MM.1S (cell line): ENCODE measurements at regions not wholly inside any gene's neighbourhood (a gene's known extent, or its start where the extent isn't known, plus 50 kb on each side); places are given as distances from the start of the nearest gene placed in this dataset.

Experiments
- DNase-seq: peaks from one replicate; pipeline ENCODE4 v3.0.0-alpha.2; 2015
- H2AFZ ChIP-seq: fragments of 300-600 bp; sonication (generic); 2 replicates; pipeline ENCODE4 v1.6.0; 2016; ENCODE audit warnings: antibody characterized with exemption, low read length
- H3F3A ChIP-seq: fragments of 300-600 bp; sonication (generic); 2 replicates; pipeline ENCODE4 v1.6.1; 2016; ENCODE audit warnings: mild to moderate bottlenecking, antibody characterized with exemption, low read length, moderate library complexity, mixed read lengths; ENCODE audit not compliant: insufficient read depth
- H3K27ac ChIP-seq: fragments of 300-600 bp; sonication (generic); 2 replicates; pipeline ENCODE4 v1.5.1; 2016; ENCODE audit warnings: mild to moderate bottlenecking, low read length
- H3K27me3 ChIP-seq: fragments of 300-600 bp; sonication (generic); replicated peaks from 2 replicates; pipeline ENCODE4 v1.6.0; 2016; ENCODE audit warnings: low read length; ENCODE audit not compliant: insufficient read depth
- H3K36me3 ChIP-seq: fragments of 300-600 bp; sonication (generic); replicated peaks from 2 replicates; pipeline ENCODE4 v1.6.1; 2016; ENCODE audit warnings: mild to moderate bottlenecking, low read length, mixed read lengths; ENCODE audit not compliant: insufficient read depth
- H3K4me1 ChIP-seq: fragments of 300-600 bp; sonication (generic); 2 replicates; pipeline ENCODE4 v1.6.1; 2016; ENCODE audit warnings: low read length, mixed read lengths
- H3K4me2 ChIP-seq: fragments of 300-600 bp; sonication (generic); 2 replicates; pipeline ENCODE4 v1.6.0; 2016; ENCODE audit warnings: low read depth, low read length
- H3K4me3 ChIP-seq: fragments of 300-600 bp; sonication (generic); 2 replicates; pipeline ENCODE4 v1.5.1; 2016; ENCODE audit warnings: low read length, mixed read lengths
- H3K79me2 ChIP-seq: fragments of 300-600 bp; sonication (generic); 2 replicates; pipeline ENCODE4 v1.6.1; 2016; ENCODE audit warnings: mixed run types, low read length, mixed read lengths
- H3K9ac ChIP-seq: fragments of 300-600 bp; sonication (generic); 2 replicates; pipeline ENCODE4 v1.6.1; 2016; ENCODE audit warnings: low read length, mixed read lengths
- H3K9me2 ChIP-seq: fragments of 300-600 bp; sonication (generic); replicated peaks from 2 replicates; pipeline ENCODE4 v1.6.1; 2016; ENCODE audit warnings: mild to moderate bottlenecking, low read length, mixed read lengths; ENCODE audit not compliant: insufficient read depth
- H3K9me3 ChIP-seq: fragments of 300-600 bp; sonication (generic); replicated peaks from 2 replicates; pipeline ENCODE4 v1.6.1; 2016; ENCODE audit warnings: mild to moderate bottlenecking, low read length, mixed read lengths; ENCODE audit not compliant: insufficient read depth
- H4K20me1 ChIP-seq: fragments of 300-600 bp; sonication (generic); 2 replicates; pipeline ENCODE4 v1.6.1; 2016; ENCODE audit warnings: mild to moderate bottlenecking, low read length, moderate library complexity, mixed read lengths; ENCODE audit not compliant: insufficient read depth
- EZH2 ChIP-seq: fragments of 300-600 bp; sonication (generic); optimal IDR thresholded peaks from 2 replicates; pipeline ENCODE3; 2017; ENCODE audit warnings: low read depth, mild to moderate bottlenecking, antibody characterized with exemption, low read length, mixed read lengths
- EZH2phosphoT487 ChIP-seq: fragments of 300-600 bp; sonication (generic); IDR thresholded peaks from 2 replicates; pipeline ENCODE4 v1.6.1; 2018; ENCODE audit warnings: antibody characterized with exemption, low read length
- TF ChIP-seq, protein P1 (sequence below): fragments of 300-600 bp; sonication (generic); IDR thresholded peaks from 2 replicates; pipeline ENCODE4 v1.5.1; 2016; ENCODE audit warnings: antibody characterized with exemption, low read length, mixed read lengths

DNA sequence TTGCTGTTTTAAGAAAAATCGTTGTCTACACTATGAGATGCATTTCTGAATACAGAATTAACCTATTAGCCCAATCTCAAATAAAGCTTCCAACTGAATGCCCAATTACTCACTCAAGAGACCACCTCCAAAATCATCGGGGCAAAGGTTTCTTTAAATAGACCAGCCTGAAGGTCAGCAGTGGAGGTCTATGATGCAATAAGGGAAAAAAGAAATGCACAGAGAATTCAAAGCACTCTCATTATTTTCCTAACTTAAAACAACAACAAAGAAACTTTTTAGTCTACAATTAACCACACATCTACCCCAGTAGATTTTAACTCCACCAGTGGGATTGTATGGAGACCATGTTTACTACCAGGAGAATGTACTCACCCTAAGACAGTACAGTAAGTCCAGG, 657.7 kb upstream of the CCDC54 start:
- Histone ChIP-seq H3K4me1 (no peaks in the 10 kb centered on the region), H3K9me2 (no peaks in the 10 kb centered on the region), H3K27ac (no peak overlapping the region), H3F3A (no peaks in the 10 kb centered on the region), H3K9ac (no peak overlapping the region), H4K20me1 (no peaks in the 10 kb centered on the region), H3K36me3 (no peaks in the 10 kb centered on the region), H2AFZ (no peak overlapping the region), H3K4me2 (no peak overlapping the region), H3K4me3 (no peak overlapping the region), H3K79me2 (no peaks in the 10 kb centered on the region), H3K9me3 (no peaks in the 10 kb centered on the region), H3K27me3 (no peaks in the 10 kb centered on the region)
- DNase-seq, result no peak
- TF ChIP-seq EZH2phosphoT487, result no peak
- TF ChIP-seq EZH2, result no peak

DNA sequence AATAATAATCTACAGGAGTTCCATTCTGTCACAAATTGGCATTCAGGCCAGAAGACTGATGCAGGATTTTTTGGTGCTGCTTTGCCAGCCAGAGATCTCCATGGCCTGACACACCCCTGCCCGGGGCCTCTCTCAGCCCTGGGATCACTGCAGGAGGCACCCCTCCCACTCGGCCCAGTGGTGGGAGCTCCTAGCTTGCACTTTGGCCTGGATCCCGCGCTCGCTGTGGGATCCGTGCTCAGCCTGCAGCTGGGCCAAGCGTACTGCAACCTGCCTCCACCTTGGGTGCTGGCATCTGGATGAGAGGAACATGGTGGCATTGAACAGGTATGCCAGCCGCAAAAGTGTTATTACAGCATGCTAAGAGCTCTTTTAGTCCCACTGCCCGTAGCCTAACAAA, 656.7 kb upstream of the CCDC54 start:
- Histone ChIP-seq H3K36me3 (no peaks in the 10 kb centered on the region), H3K79me2 (no peaks in the 10 kb centered on the region), H3K9me3 (no peaks in the 10 kb centered on the region), H3K4me1 (no peaks in the 10 kb centered on the region), H3K4me2 (no peak overlapping the region), H3K27me3 (no peaks in the 10 kb centered on the region), H3K9ac (no peak overlapping the region), H3K9me2 (no peaks in the 10 kb centered on the region), H3K4me3 (no peak overlapping the region), H3F3A (no peaks in the 10 kb centered on the region), H4K20me1 (no peaks in the 10 kb centered on the region), H3K27ac (no peak overlapping the region), H2AFZ (no peak overlapping the region)
- DNase-seq, result no peak
- TF ChIP-seq EZH2, result no peak
- no peak for TF ChIP-seq EZH2phosphoT487
- TF ChIP-seq, protein P1, sequence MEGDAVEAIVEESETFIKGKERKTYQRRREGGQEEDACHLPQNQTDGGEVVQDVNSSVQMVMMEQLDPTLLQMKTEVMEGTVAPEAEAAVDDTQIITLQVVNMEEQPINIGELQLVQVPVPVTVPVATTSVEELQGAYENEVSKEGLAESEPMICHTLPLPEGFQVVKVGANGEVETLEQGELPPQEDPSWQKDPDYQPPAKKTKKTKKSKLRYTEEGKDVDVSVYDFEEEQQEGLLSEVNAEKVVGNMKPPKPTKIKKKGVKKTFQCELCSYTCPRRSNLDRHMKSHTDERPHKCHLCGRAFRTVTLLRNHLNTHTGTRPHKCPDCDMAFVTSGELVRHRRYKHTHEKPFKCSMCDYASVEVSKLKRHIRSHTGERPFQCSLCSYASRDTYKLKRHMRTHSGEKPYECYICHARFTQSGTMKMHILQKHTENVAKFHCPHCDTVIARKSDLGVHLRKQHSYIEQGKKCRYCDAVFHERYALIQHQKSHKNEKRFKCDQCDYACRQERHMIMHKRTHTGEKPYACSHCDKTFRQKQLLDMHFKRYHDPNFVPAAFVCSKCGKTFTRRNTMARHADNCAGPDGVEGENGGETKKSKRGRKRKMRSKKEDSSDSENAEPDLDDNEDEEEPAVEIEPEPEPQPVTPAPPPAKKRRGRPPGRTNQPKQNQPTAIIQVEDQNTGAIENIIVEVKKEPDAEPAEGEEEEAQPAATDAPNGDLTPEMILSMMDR, result no peak

DNA sequence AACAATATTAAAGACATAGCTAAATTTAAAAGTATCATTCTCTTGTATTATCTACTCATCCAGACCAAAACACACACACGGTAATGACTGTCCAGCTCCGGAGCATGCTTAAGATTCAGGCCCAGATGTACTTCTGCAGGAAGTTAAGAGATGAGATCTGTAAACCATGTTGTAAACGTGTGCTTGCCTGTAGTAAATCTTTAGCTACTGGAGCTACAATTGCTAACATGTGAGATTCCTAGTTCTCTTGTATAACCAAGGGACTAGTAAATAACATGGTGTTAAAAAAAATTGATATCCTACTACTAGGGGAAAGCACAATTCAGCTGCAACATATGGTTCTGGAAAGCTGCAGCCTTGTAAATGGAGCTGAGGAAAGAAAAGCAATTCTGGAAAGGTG, 651.7 kb upstream of the CCDC54 start:
- no peak overlapping the region for H3K27ac ChIP-seq
- H3F3A ChIP-seq, result no peaks in the 10 kb centered on the region
- H3K9me3 ChIP-seq, result no peaks in the 10 kb centered on the region
- no peaks in the 10 kb centered on the region for H3K36me3 ChIP-seq
- no peak overlapping the region for H3K4me3 ChIP-seq
- H3K9ac ChIP-seq, result no peak overlapping the region
- H3K27me3 ChIP-seq, result no peaks in the 10 kb centered on the region
- no peaks in the 10 kb centered on the region for H3K9me2 ChIP-seq
- no peaks in the 10 kb centered on the region for H3K79me2 ChIP-seq
- DNase-seq, result no peak
- TF ChIP-seq EZH2phosphoT487, result no peak
- TF ChIP-seq, protein P1, result no peak
- no peak for TF ChIP-seq EZH2
- H4K20me1 ChIP-seq, result no peaks in the 10 kb centered on the region
- no peaks in the 10 kb centered on the region for H3K4me1 ChIP-seq
- no peak overlapping the region for H3K4me2 ChIP-seq
- no peak overlapping the region for H2AFZ ChIP-seq

DNA sequence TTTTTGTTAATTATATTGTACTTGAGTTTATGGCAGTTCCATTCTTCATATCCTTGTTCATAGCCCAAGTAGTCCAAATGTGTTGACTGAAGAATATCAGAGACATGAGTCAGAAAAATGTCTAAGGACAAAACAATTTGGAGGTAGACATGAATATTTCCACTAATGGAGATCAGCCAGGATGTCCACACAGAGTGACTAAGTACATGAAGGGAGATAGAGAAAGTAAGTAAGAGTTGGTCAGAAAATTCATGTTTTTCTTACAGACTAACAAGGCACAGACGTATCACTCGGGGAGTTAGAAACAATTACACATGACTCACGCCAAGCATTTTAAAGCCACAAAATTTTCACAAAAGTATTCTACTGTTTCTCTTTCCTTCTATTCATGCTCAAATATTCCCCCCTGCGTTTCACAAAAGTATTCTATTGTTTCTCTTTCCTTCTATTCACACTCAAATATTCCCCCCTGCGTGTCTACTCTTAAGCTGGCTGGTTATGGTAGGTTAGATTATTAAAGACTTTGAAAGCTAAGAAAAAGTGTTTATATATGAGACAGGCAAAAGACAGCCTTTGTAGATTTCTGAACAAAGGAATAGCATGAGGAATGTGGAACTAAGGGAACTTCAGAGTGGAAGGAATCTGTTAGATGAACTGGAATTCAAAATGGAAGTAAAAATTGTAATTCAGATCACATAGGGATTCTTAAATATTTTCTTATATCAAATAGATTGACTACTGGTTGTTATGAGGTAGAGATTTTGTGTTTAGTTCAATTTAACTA, 648.7 kb upstream of the CCDC54 start:
- H4K20me1 ChIP-seq, result no peaks in the 10 kb centered on the region
- H3K9me2 ChIP-seq, result no peaks in the 10 kb centered on the region
- no peaks in the 10 kb centered on the region for H3K36me3 ChIP-seq
- no peaks in the 10 kb centered on the region for H3K9me3 ChIP-seq
- H3K79me2 ChIP-seq, result no peaks in the 10 kb centered on the region
- H3K4me1 ChIP-seq, result no peaks in the 10 kb centered on the region
- H3K27me3 ChIP-seq, result no peaks in the 10 kb centered on the region
- TF ChIP-seq, protein P1, result no peak
- TF ChIP-seq EZH2 (no peak), EZH2phosphoT487 (no peak)
- H3F3A ChIP-seq, result no peaks in the 10 kb centered on the region
- DNase-seq, result no peak
- no peak overlapping the region for H3K9ac ChIP-seq
- H3K4me3 ChIP-seq, result no peak overlapping the region
- no peak overlapping the region for H3K4me2 ChIP-seq
- H3K27ac ChIP-seq, result no peak overlapping the region
- H2AFZ ChIP-seq, result no peak overlapping the region
